GM12873 (cell line): ENCODE measurements at regions not wholly inside any gene's neighbourhood (a gene's known extent, or its start where the extent isn't known, plus 50 kb on each side); places are given as distances from the start of the nearest gene placed in this dataset.

Source experiments
- TF ChIP-seq, protein P1 (sequence below): IDR thresholded peaks from 2 replicates; pipeline ENCODE4 v1.5.1; 2012; ENCODE audit warnings: low read depth, mild to moderate bottlenecking, moderate library complexity, low read length, control low read depth; ENCODE audit not compliant: insufficient read depth; ENCODE audit errors: missing control alignments

DNA sequence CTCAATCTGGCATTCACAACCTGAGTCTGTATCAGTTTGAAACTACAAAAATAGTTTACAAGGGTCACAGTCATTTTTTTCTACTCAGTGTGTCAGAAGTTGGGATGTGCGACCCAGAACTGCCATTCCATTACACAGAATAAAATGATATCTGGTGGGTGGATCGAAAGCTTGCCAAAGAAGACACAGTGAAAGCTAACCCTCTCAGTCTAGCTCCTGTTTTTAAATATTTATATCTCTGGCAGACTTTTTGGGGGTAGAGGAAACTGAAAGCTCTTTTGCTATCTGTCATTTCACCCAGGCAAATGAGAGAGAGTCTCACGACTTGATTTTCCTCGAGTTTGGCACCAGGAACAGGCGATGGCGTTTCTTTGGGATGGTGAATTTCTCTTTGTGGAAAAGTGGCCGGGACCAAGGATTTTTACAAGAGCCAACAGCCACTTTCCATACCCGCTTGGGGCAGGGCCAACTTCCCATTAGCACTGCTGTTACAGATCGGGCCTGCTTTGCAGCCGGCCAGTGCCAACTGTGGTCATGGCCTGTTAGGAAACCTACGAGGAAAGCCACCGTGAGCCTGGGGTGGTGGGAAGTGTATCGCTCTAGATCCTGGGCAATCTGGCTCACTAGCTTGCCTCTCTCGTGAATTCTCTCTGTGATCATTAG, 185.5 kb upstream of the NFIA start:
- TF ChIP-seq, protein P1, sequence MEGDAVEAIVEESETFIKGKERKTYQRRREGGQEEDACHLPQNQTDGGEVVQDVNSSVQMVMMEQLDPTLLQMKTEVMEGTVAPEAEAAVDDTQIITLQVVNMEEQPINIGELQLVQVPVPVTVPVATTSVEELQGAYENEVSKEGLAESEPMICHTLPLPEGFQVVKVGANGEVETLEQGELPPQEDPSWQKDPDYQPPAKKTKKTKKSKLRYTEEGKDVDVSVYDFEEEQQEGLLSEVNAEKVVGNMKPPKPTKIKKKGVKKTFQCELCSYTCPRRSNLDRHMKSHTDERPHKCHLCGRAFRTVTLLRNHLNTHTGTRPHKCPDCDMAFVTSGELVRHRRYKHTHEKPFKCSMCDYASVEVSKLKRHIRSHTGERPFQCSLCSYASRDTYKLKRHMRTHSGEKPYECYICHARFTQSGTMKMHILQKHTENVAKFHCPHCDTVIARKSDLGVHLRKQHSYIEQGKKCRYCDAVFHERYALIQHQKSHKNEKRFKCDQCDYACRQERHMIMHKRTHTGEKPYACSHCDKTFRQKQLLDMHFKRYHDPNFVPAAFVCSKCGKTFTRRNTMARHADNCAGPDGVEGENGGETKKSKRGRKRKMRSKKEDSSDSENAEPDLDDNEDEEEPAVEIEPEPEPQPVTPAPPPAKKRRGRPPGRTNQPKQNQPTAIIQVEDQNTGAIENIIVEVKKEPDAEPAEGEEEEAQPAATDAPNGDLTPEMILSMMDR, result no peak

DNA sequence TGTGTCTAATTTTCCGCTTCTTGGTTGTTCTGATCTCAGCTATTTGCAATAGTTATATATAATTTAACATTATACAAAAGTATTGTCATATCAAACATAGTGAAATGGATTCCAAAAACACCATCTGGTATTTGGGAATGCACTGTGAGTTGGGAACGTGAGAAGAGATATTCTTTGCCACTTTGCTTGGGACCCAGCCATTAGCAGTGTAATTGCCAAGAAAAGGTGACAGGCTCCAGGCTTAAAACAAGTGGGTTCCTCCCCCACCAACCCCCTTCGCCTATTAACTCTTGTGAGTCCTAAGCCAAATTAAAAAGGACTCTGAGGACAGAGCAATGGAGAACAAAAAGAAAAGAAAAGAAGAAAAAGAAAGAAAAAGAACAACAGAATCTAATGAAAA, 186.7 kb upstream of the NFIA start:
- TF ChIP-seq, protein P1, result no peak

DNA sequence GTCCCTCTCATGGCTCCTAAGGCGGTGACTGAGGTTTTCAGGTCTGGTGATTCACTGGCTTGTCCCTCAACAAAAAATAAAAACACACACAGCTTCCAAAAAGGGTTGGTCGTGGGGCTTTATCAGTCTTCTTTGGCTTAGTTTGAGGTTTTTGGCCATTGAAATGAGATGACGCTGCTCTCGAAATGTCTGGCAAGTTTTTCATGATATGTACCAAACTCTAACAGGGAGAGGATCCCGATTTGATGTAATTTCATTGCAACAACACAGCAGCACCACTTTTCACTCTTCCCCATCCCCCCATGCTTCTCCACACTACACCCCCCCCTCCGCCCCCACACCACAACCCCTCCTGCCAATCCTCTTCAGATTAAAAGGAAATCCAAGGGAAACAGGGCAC, 187.1 kb upstream of the NFIA start:
- TF ChIP-seq, protein P1, result no peak

DNA sequence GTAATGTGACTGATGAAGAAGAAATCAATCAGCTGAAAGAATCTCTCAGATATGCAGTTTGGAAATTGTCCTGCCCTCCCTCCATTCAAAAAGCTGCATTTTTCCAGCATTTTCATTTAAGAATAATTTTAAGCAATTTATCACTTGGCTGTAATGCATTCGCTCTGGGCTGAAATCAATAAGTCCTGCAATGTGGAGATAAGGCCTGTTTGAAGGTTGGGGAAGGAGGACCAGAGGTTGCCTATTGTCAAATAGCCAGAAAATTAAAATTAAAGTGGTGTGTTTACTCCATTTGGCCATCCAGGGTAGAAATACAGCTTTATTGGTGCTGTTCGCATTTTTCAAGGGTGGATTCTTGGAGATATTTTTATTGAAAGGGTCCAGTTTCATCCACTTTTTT, 187.6 kb upstream of the NFIA start:
- TF ChIP-seq, protein P1, result no peak

DNA sequence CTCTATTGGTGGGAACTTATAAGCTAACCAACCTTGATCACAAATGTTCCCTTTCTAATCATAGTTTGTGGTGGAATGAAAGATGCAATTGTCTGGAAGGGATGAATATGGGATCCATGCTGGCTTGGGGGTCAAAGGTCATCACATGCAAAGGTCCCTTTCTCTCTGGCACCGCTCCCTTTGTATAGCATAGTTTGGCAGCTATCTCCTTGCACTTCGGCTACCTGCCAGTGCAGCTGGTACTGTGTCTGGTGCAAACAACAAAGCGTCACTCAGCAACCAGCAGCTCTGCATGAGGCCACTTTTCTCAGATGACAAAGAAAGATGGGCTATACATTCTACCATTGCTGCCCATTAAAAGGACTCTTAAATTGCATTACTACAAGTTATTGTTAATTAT, 188.2 kb upstream of the NFIA start:
- TF ChIP-seq, protein P1, result no peak

DNA sequence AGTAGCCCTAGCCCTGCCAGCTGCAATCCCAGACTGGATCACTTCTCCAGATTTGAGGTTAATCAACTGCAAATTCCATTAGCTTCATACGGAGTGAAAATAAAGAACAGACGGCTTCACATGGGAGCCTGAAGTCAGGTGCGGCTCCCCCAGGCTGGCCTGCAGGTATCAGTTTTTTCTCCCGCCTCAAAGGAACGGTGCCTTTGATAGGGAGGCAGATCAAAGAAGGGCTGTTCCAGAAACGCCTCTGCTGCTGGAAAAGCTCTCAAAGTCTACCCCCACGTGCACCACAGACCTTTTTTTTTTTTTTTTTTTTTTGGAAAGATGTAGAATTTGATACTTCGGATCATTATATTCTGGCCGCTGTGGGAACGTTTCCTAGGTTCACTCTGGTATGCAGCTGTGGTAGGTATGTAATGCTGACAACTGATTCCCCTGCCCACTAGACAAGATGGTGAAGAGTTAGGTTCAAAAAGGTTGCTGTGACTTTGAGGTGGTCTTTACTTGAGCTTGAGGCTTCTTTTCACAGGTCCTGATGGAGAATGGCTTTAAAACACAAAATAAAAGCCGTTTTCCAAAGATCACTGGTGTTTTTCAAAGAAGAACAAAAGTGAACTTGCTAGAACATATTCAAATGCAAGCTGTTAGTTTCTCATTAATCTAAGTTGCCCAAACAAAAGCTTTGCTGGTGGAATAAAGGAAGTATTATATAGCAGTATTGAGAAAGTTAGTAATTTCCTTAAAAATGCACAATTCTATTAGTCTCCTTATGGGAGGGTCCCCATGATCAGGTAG, 189.0 kb upstream of the NFIA start:
- TF ChIP-seq, protein P1, result no peak

DNA sequence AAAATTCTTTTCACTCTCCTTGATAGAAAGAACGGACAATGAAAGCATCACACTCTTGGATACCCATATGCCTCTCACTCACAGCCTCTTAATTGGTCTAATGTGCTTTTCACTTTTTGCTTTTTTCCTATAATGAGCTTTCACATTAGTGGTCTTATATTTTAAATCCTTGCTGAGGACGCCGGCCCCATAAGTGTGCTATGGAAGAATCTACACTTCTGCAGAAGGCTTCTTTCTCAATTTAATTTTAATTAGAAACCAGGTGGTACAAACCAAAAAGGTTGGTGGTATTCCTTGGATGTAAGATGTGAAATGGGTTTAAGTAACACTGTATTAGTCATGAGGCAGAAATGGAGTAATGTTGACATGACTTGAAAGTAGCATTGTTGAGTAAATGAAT, 190.6 kb upstream of the NFIA start:
- TF ChIP-seq, protein P1, result no peak
